ENCODE measurements at regions not wholly inside any gene's neighbourhood (a gene's known extent, or its start where the extent isn't known, plus 50 kb on each side); places are given as distances from the start of the nearest gene placed in this dataset.

- H3K27ac ChIP-seq, result no peak overlapping the region
- intact Hi-C loops (cut with DNase I; ENCODE audit: low total_unique reads), result no loop called here
- DNase-seq, result no peak
- H3K4me3 ChIP-seq, result no peak overlapping the region
- no peak for TF ChIP-seq CTCF (IDR thresholded peaks at IDR 0.05)
- H3K36me3 ChIP-seq, result no peaks in the 10 kb centered on the region
- H3K4me1 ChIP-seq, result no peaks in the 10 kb centered on the region
- no peaks in the 10 kb centered on the region for H3K27me3 ChIP-seq
- no peaks in the 10 kb centered on the region for H3K9me3 ChIP-seq
Observed at GRCh38 chr4:186424745-186425144, 130.6 kb downstream of the MTNR1A start.

GRCh38 chr4:186422296-186422695 lies 133.1 kb downstream of the MTNR1A start:
- Histone ChIP-seq H3K9me3 (no peaks in the 10 kb centered on the region), H3K27me3 (no peaks in the 10 kb centered on the region), H3K36me3 (no peaks in the 10 kb centered on the region), H3K4me3 (no peak overlapping the region), H3K4me1 (no peaks in the 10 kb centered on the region), H3K27ac (no peak overlapping the region)
- intact Hi-C loops (cut with DNase I; ENCODE audit: low total_unique reads), result no loop called here
- DNase-seq, result no peak
- no peak for TF ChIP-seq CTCF (IDR thresholded peaks at IDR 0.05)

- H3K4me1 ChIP-seq, result no peaks in the 10 kb centered on the region
- H3K9me3 ChIP-seq, result no peaks in the 10 kb centered on the region
- DNase-seq, result no peak
- H3K4me3 ChIP-seq, result no peak overlapping the region
- peaks cover 0 to 8% of the 10 kb centered on the region in 2 donors for H3K27me3 ChIP-seq
- H3K36me3 ChIP-seq, result no peaks in the 10 kb centered on the region
- TF ChIP-seq CTCF (IDR thresholded peaks at IDR 0.05), result no peak
- intact Hi-C loops (cut with DNase I; ENCODE audit: low total_unique reads), result no loop called here
- H3K27ac ChIP-seq, result no peak overlapping the region
Observed at GRCh38 chr4:186416451-186417060, 138.8 kb downstream of the MTNR1A start.

DNA sequence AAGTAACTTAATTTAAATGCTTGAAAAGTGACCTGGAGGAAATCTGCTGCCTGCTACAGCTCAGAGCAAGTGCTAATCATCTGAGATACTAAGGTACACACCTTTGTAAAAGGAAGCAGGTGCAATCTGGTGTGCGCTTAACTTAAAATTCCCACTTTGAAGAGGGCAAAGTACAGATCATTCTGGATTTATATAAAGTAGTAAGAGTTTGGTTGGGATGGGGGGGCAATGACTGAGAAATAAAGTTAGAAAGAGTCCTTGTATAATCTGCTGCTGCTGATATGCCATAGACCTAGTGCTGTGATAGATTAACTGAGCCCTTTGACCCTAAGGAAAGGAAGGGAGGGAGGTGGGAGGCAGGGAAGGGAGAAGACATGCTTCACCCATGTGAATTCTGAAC lies 141.0 kb downstream of the MTNR1A start:
- no peak for DNase-seq
- intact Hi-C loops (cut with DNase I; ENCODE audit: low total_unique reads), result no loop called here
- TF ChIP-seq CTCF (IDR thresholded peaks at IDR 0.05), result no peak
- Histone ChIP-seq H3K27me3 (peaks cover 0 to 8% of the 10 kb centered on the region in 2 donors), H3K4me1 (no peaks in the 10 kb centered on the region), H3K4me3 (no peak overlapping the region), H3K36me3 (no peaks in the 10 kb centered on the region), H3K27ac (no peak overlapping the region), H3K9me3 (no peaks in the 10 kb centered on the region)

GRCh38 chr4:186405957-186406356 lies 140.0 kb downstream of the F11 start:
- no peak for TF ChIP-seq CTCF (IDR thresholded peaks at IDR 0.05)
- Histone ChIP-seq H3K36me3 (no peaks in the 10 kb centered on the region), H3K27me3 (no peaks in the 10 kb centered on the region), H3K27ac (no peak overlapping the region), H3K9me3 (no peaks in the 10 kb centered on the region), H3K4me1 (no peaks in the 10 kb centered on the region), H3K4me3 (no peak overlapping the region)
- DNase-seq, result no peak
- intact Hi-C loops (cut with DNase I; ENCODE audit: low total_unique reads), result no loop called here

Measured in tibial artery (tissue), 4 donors.